H9 (cell line): ENCODE measurements at regions not wholly inside any gene's neighbourhood (a gene's known extent, or its start where the extent isn't known, plus 50 kb on each side); places are given as distances from the start of the nearest gene placed in this dataset.
"Not testable (repeated sequence)": the region's sequence is repeated elsewhere in the genome, so short reads cannot be mapped to it uniquely, and the experiment has no call there.

ENCODE experiments used
- DNase-seq: peaks from one replicate; pipeline ENCODE4 v3.0.0-alpha.2; 2017
- H2AFZ ChIP-seq: one replicate; pipeline ENCODE4 v1.6.1; 2013; ENCODE audit warnings: mild to moderate bottlenecking, low read length, control low read depth, moderate library complexity
- H2AK5ac ChIP-seq: 2 replicates; pipeline ENCODE4 v1.6.1; 2013; ENCODE audit warnings: low read length, control low read depth, mixed read lengths; ENCODE audit not compliant: insufficient read length
- H2BK120ac ChIP-seq: one replicate; pipeline ENCODE4 v1.6.1; 2013; ENCODE audit warnings: low read depth, mild to moderate bottlenecking, low read length, control low read depth, inconsistent platforms; ENCODE audit not compliant: poor library complexity, severe bottlenecking
- H2BK12ac ChIP-seq: 2 replicates; pipeline ENCODE4 v1.6.1; 2013; ENCODE audit warnings: low read length, control low read depth, mixed read lengths, low read depth; ENCODE audit not compliant: insufficient read length
- H2BK15ac ChIP-seq: 2 replicates; pipeline ENCODE4 v1.6.1; 2013; ENCODE audit warnings: low read depth, low read length, control low read depth
- H2BK20ac ChIP-seq: one replicate; pipeline ENCODE4 v1.6.1; 2013; ENCODE audit warnings: low read depth, mild to moderate bottlenecking, low read length, control low read depth, inconsistent platforms; ENCODE audit not compliant: poor library complexity, severe bottlenecking
- H2BK5ac ChIP-seq: 2 replicates; pipeline ENCODE4 v1.6.1; 2013; ENCODE audit warnings: low read length, control low read depth, mixed read lengths; ENCODE audit not compliant: insufficient read length
- H3K14ac ChIP-seq: 2 replicates; pipeline ENCODE4 v1.6.1; 2013; ENCODE audit warnings: low read length, control low read depth; ENCODE audit not compliant: insufficient read depth
- H3K18ac ChIP-seq: 2 replicates; pipeline ENCODE4 v1.6.1; 2013; ENCODE audit warnings: low read depth, mild to moderate bottlenecking, mixed read lengths, low read length, control low read depth; ENCODE audit not compliant: insufficient read length
- H3K23ac ChIP-seq: 2 replicates; pipeline ENCODE4 v1.6.1; 2013; ENCODE audit warnings: low read length, control low read depth, mixed read lengths, low read depth; ENCODE audit not compliant: insufficient read length
- H3K23me2 ChIP-seq: 2 replicates; pipeline ENCODE4 v1.6.1; 2013; ENCODE audit warnings: low read depth, mild to moderate bottlenecking, mixed read lengths, low read length, control low read depth; ENCODE audit not compliant: insufficient read length, poor library complexity, severe bottlenecking
- H3K27ac ChIP-seq: 2 replicates; pipeline ENCODE4 v1.5.1; 2013; ENCODE audit warnings: low read length, control low read depth, mixed read lengths, low read depth; ENCODE audit not compliant: insufficient read length
- H3K27me3 ChIP-seq: 2 replicates; pipeline ENCODE4 v1.6.1; 2013; ENCODE audit warnings: low read length, control low read depth, inconsistent platforms; ENCODE audit not compliant: insufficient read depth
- H3K4ac ChIP-seq: 2 replicates; pipeline ENCODE4 v1.6.1; 2013; ENCODE audit warnings: low read depth, mild to moderate bottlenecking, control low read depth, inconsistent platforms, low read length, moderate library complexity
- H3K4me1 ChIP-seq: 2 replicates; pipeline ENCODE4 v1.6.1; 2013; ENCODE audit warnings: low read length, control low read depth, inconsistent platforms; ENCODE audit not compliant: insufficient read depth
- H3K4me2 ChIP-seq: 2 replicates; pipeline ENCODE4 v1.6.1; 2013; ENCODE audit warnings: low read length, control low read depth, mixed read lengths; ENCODE audit not compliant: insufficient read length, insufficient read depth
- H3K56ac ChIP-seq: 2 replicates; pipeline ENCODE4 v1.6.1; 2013; ENCODE audit warnings: low read depth, mild to moderate bottlenecking, mixed read lengths, low read length, control low read depth; ENCODE audit not compliant: insufficient read length
- H3K79me1 ChIP-seq: 2 replicates; pipeline ENCODE4 v1.6.1; 2013; ENCODE audit warnings: low read depth, mild to moderate bottlenecking, moderate library complexity, low read length, control low read depth, inconsistent platforms; ENCODE audit not compliant: insufficient read depth, poor library complexity, severe bottlenecking
- H3K79me2 ChIP-seq: 2 replicates; pipeline ENCODE4 v1.6.1; 2013; ENCODE audit warnings: low read length, control low read depth, inconsistent platforms; ENCODE audit not compliant: insufficient read depth
- H3K9ac ChIP-seq: 2 replicates; pipeline ENCODE4 v1.6.1; 2013; ENCODE audit warnings: low read length, control low read depth, mixed read lengths; ENCODE audit not compliant: insufficient read length; ENCODE audit errors: extremely low read depth
- H3K9me3 ChIP-seq: one replicate; pipeline ENCODE4 v1.6.1; 2013; ENCODE audit warnings: low read depth, low read length, inconsistent platforms; ENCODE audit not compliant: control insufficient read depth
- H3T11ph ChIP-seq: one replicate; pipeline ENCODE4 v1.6.1; 2013; ENCODE audit warnings: mild to moderate bottlenecking, low read length, control low read depth, inconsistent platforms
- H4K20me1 ChIP-seq: one replicate; pipeline ENCODE4 v1.6.1; 2013; ENCODE audit not compliant: control insufficient read depth, insufficient read length, insufficient read depth
- H4K5ac ChIP-seq: 2 replicates; pipeline ENCODE4 v1.6.1; 2013; ENCODE audit warnings: low read depth, mild to moderate bottlenecking, mixed read lengths, low read length, control low read depth; ENCODE audit not compliant: insufficient read length
- H4K8ac ChIP-seq: replicated peaks from 2 replicates; pipeline ENCODE4 v1.6.1; 2013; ENCODE audit warnings: low read length, control low read depth, mixed read lengths, low read depth; ENCODE audit not compliant: insufficient read length
- H4K91ac ChIP-seq: 2 replicates; pipeline ENCODE4 v1.6.1; 2013; ENCODE audit warnings: low read depth, mild to moderate bottlenecking, moderate library complexity, mixed read lengths, low read length, control low read depth; ENCODE audit not compliant: insufficient read length
- H3K27ac Mint-ChIP-seq, 3 experiments: 2 replicates in 2 of 3; 3 replicates in 1 of 3; pipeline ENCODE4 v1.8.0; 2020 to 2021; ENCODE audit warnings: mixed read lengths in 3 of 3, mild to moderate bottlenecking in 1 of 3, moderate library complexity in 1 of 3
- H3K27me3 Mint-ChIP-seq: 2 replicates; pipeline ENCODE4 v1.8.0; 2021; ENCODE audit warnings: low read depth, mild to moderate bottlenecking, moderate library complexity, mixed read lengths
- H3K36me3 Mint-ChIP-seq, 3 experiments: 2 replicates in 2 of 3; 3 replicates in 1 of 3; pipeline ENCODE4 v1.8.0; 2020 to 2021; ENCODE audit warnings: low read depth in 3 of 3, mixed read lengths in 3 of 3; ENCODE audit not compliant: insufficient read depth in 1 of 3
- H3K4me1 Mint-ChIP-seq, 2 experiments: 2 replicates each; pipeline ENCODE4 v1.8.0; 2020; ENCODE audit warnings: mixed read lengths in 2 of 2
- H3K4me3 Mint-ChIP-seq, 2 experiments: 2 replicates in 1 of 2; 3 replicates in 1 of 2; pipeline ENCODE4 v1.8.0; 2020 to 2021; ENCODE audit warnings: mild to moderate bottlenecking in 2 of 2, mixed read lengths in 2 of 2, moderate library complexity in 1 of 2
- H3K9me3 Mint-ChIP-seq, 2 experiments: 2 replicates in 1 of 2; 3 replicates in 1 of 2; pipeline ENCODE4 v1.8.0; 2020; ENCODE audit warnings: mild to moderate bottlenecking in 2 of 2, mixed read lengths in 2 of 2, moderate library complexity in 1 of 2
- WGBS: extraction: QIAGEN DNeasy Blood & Tissue Kit; methylation state at CpG from one replicate; pipeline ENCODE4 v1.1.7; 2013; ENCODE audit warnings: missing lambda C conversion rate, low lambda C conversion rate, mixed read lengths; ENCODE audit not compliant: insufficient read length; ENCODE audit errors: extremely low coverage; 5-methylcytosine and 5-hydroxymethylcytosine counted together

DNA sequence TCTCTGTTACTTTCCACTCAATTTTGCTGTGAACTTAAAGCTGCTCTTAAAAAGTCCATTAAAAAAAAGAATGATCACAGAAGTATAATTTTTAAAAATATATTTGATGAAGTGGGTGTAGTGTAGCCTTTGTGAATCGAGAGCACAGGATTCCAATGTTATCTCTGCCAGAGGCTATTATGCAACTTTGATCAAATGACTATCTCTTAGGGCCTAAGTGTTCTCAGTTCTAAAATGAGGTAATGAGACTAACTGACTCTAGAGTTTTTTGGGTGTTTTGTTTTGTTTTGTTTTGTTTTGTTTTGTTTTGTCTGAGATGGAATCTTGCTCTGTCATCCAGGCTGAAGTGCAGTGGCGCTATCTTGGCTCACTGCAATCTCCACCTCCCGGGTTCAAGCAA is 147.5 kb downstream of the FAM72C start:
- H3K27me3 Mint-ChIP-seq, H2BK20ac ChIP-seq, H4K20me1 ChIP-seq, H2BK15ac ChIP-seq, H3K27ac ChIP-seq, H3K4ac ChIP-seq, H3K79me2 ChIP-seq, H3K4me1 ChIP-seq, H3K36me3 Mint-ChIP-seq, H3K4me2 ChIP-seq, H3K27ac Mint-ChIP-seq, H2BK5ac ChIP-seq, H3K9me3 ChIP-seq, H2BK12ac ChIP-seq, H4K91ac ChIP-seq, H3K4me3 Mint-ChIP-seq, H3K27me3 ChIP-seq, H3K9me3 Mint-ChIP-seq, H4K5ac ChIP-seq, H4K8ac ChIP-seq, H3K79me1 ChIP-seq, H3K56ac ChIP-seq, DNase-seq, H3K23me2 ChIP-seq, H2AK5ac ChIP-seq, H3K18ac ChIP-seq, H3K14ac ChIP-seq, H3K9ac ChIP-seq, H3T11ph ChIP-seq, H3K23ac ChIP-seq, H2BK120ac ChIP-seq, H2AFZ ChIP-seq, H3K4me1 Mint-ChIP-seq: not testable (repeated sequence)
- WGBS = no CpG with 5 or more reads among the region's 3 CpGs

DNA sequence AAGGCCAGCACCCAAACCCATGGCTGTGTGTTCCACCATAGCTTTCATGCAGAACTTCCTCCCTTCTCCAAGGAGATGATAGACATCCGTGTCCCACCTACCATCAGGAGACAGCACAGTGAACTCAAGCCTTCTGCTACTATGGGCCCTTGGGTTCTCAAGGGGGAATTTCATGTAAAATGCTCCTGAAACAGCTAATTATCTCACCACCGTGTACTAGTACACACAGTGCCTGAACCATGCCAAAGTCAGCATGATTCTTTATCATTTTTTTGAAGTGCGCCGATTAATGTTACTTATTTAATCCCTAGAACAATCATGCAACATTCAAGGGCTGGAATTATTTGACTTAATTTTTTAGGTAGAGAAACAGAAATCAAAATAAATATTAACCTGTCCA is 151.7 kb downstream of the FAM72C start:
- not testable (repeated sequence) for H2BK15ac ChIP-seq, H2BK120ac ChIP-seq
- no CpG with 5 or more reads among the region's 4 CpGs for WGBS

More for the DNA sequence above, 151.7 kb downstream of the FAM72C start:
- H3K27ac ChIP-seq, H3K36me3 Mint-ChIP-seq, H3K4ac ChIP-seq, H3K4me3 Mint-ChIP-seq, H3K9me3 Mint-ChIP-seq, H3K79me1 ChIP-seq, H3K4me1 ChIP-seq, H3K56ac ChIP-seq, H2BK5ac ChIP-seq, H3K4me2 ChIP-seq, H3K27me3 ChIP-seq, H3K14ac ChIP-seq, H3T11ph ChIP-seq, H2BK12ac ChIP-seq, H3K27ac Mint-ChIP-seq, H3K27me3 Mint-ChIP-seq, H3K9me3 ChIP-seq, H2AFZ ChIP-seq, H2AK5ac ChIP-seq, H4K91ac ChIP-seq, H3K4me1 Mint-ChIP-seq, H3K18ac ChIP-seq, H4K5ac ChIP-seq, H3K23ac ChIP-seq, H3K23me2 ChIP-seq, H4K20me1 ChIP-seq, H2BK20ac ChIP-seq, H3K79me2 ChIP-seq, DNase-seq, H3K9ac ChIP-seq, H4K8ac ChIP-seq: not testable (repeated sequence)
